Liver (tissue), 8 donors: ENCODE measurements at regions not wholly inside any gene's neighbourhood (a gene's known extent, or its start where the extent isn't known, plus 50 kb on each side); places are given as distances from the start of the nearest gene placed in this dataset.

ENCODE experiments used
- DNase-seq: peaks from one replicate; pipeline ENCODE4 v3.0.0-alpha.2; 2017; ENCODE audit warnings: low spot score
- H3K27ac ChIP-seq, 2 donors: one replicate each; pipeline ENCODE4 v1.7.0; 2013; ENCODE audit warnings: inconsistent platforms in 2 of 2, low read length in 2 of 2, control low read depth in 1 of 2, low read depth in 1 of 2, mild to moderate bottlenecking in 1 of 2
- H3K27me3 ChIP-seq, 4 donors: one replicate each; pipeline versions ENCODE4 v1.6.1 to v1.7.0; 2013; ENCODE audit warnings: low read length in 3 of 4, inconsistent platforms in 1 of 4, mild to moderate bottlenecking in 1 of 4, moderate library complexity in 1 of 4; ENCODE audit not compliant: control insufficient read depth in 4 of 4, insufficient read depth in 4 of 4
- H3K36me3 ChIP-seq, 4 donors: one replicate each; pipeline versions ENCODE4 v1.6.1 to v1.7.0; 2013; ENCODE audit warnings: low read length in 3 of 4, mild to moderate bottlenecking in 3 of 4, low read depth in 1 of 4, moderate library complexity in 1 of 4; ENCODE audit not compliant: control insufficient read depth in 4 of 4, insufficient read depth in 3 of 4
- H3K4me1 ChIP-seq, 4 donors: one replicate each; pipeline versions ENCODE4 v1.6.1 to v1.7.0; 2013; ENCODE audit warnings: low read length in 3 of 4, mild to moderate bottlenecking in 3 of 4, moderate library complexity in 1 of 4; ENCODE audit not compliant: control insufficient read depth in 4 of 4, insufficient read depth in 4 of 4
- H3K4me3 ChIP-seq, 3 donors: one replicate each; pipeline versions ENCODE4 v1.6.1 to v1.7.0; 2013; ENCODE audit warnings: low read length in 3 of 3, control low read depth in 1 of 3, low read depth in 1 of 3, mild to moderate bottlenecking in 1 of 3
- H3K9ac ChIP-seq, 2 donors: one replicate each; pipeline ENCODE4 v1.7.0; 2013; ENCODE audit warnings: low read length in 2 of 2, mild to moderate bottlenecking in 2 of 2, moderate library complexity in 2 of 2, control low read depth in 1 of 2, low read depth in 1 of 2
- H3K9me3 ChIP-seq, 4 donors: one replicate each; pipeline versions ENCODE4 v1.6.1 to v1.7.0; 2013; ENCODE audit warnings: low read length in 3 of 4; ENCODE audit not compliant: control insufficient read depth in 4 of 4
- EGR1 ChIP-seq, 2 donors: IDR thresholded peaks; 2 replicates each; pipeline ENCODE4 v1.6.1; 2016 to 2018; ENCODE audit warnings: antibody characterized with exemption in 2 of 2, low read depth in 2 of 2
- FOXA1 ChIP-seq: IDR thresholded peaks from 2 replicates; pipeline ENCODE4 v1.6.1; 2016; ENCODE audit warnings: antibody characterized with exemption
- GABPA ChIP-seq, 2 donors: IDR thresholded peaks in 1 of 2; conservative IDR thresholded peaks in 1 of 2; 2 replicates each; pipeline ENCODE4 v1.6.1; 2016; ENCODE audit warnings: antibody characterized with exemption in 2 of 2, mild to moderate bottlenecking in 1 of 2, moderate library complexity in 1 of 2
- HNF4A ChIP-seq, 2 donors: conservative IDR thresholded peaks; 2 replicates each; pipeline ENCODE4 v1.6.1; 2016; ENCODE audit warnings: antibody characterized with exemption in 2 of 2, mild to moderate bottlenecking in 2 of 2
- HNF4G ChIP-seq: IDR thresholded peaks from 2 replicates; pipeline ENCODE4 v1.6.1; 2016; ENCODE audit warnings: antibody characterized with exemption
- JUND ChIP-seq, 2 donors: IDR thresholded peaks; 2 replicates each; pipeline ENCODE4 v1.6.1; 2016; ENCODE audit warnings: antibody characterized with exemption in 2 of 2
- NR2F2 ChIP-seq: IDR thresholded peaks from 2 replicates; pipeline ENCODE4 v1.6.1; 2016; ENCODE audit warnings: antibody characterized with exemption
- RAD21 ChIP-seq, 2 donors: IDR thresholded peaks; 2 replicates each; pipeline ENCODE4 v1.6.1; 2016; ENCODE audit warnings: antibody characterized with exemption in 2 of 2, mild to moderate bottlenecking in 2 of 2
- RXRA ChIP-seq, 2 donors: IDR thresholded peaks; 2 replicates each; pipeline ENCODE4 v1.6.1; 2017 to 2018; ENCODE audit warnings: antibody characterized with exemption in 2 of 2, mild to moderate bottlenecking in 1 of 2
- SP1 ChIP-seq: IDR thresholded peaks from 2 replicates; pipeline ENCODE4 v1.6.1; 2018; ENCODE audit warnings: antibody characterized with exemption, mild to moderate bottlenecking
- TAF1 ChIP-seq: conservative IDR thresholded peaks from 2 replicates; pipeline ENCODE4 v1.6.1; 2016; ENCODE audit warnings: antibody characterized with exemption, mild to moderate bottlenecking
- YY1 ChIP-seq: IDR thresholded peaks from 2 replicates; pipeline ENCODE4 v1.6.1; 2016; ENCODE audit warnings: antibody characterized with exemption, mild to moderate bottlenecking
- WGBS: extraction: QIAGEN DNeasy Blood & Tissue Kit; methylation state at CpG from one replicate; pipeline ENCODE4 v1.1.7; 2013; 5-methylcytosine and 5-hydroxymethylcytosine counted together
- TF ChIP-seq, protein P1 (sequence below): IDR thresholded peaks from 2 replicates; pipeline ENCODE4 v1.6.1; 2016; ENCODE audit warnings: antibody characterized with exemption
- TF ChIP-seq, protein P2 (sequence below): IDR thresholded peaks from 2 replicates; pipeline ENCODE4 v1.6.1; 2016; ENCODE audit warnings: antibody characterized with exemption
- TF ChIP-seq, protein P3 (sequence below): IDR thresholded peaks from 2 replicates; pipeline ENCODE4 v1.6.1; 2016; ENCODE audit warnings: antibody characterized with exemption
- TF ChIP-seq, protein P4 (sequence below): fragments of 150-350 bp; IDR thresholded peaks from 2 replicates; pipeline ENCODE4 v1.5.1; 2017; ENCODE audit warnings: improper control_type of control experiment, low read depth, low read length; ENCODE audit not compliant: missing input control
- TF ChIP-seq, protein P5 (sequence below): IDR thresholded peaks from 2 replicates; pipeline ENCODE4 v1.6.1; 2016; ENCODE audit warnings: antibody characterized with exemption, mild to moderate bottlenecking
- donor health status: healthy.
- donor health status: healthy.
- donor health status: healthy.
- donor health status: healthy.
- donor health status: healthy.

DNA sequence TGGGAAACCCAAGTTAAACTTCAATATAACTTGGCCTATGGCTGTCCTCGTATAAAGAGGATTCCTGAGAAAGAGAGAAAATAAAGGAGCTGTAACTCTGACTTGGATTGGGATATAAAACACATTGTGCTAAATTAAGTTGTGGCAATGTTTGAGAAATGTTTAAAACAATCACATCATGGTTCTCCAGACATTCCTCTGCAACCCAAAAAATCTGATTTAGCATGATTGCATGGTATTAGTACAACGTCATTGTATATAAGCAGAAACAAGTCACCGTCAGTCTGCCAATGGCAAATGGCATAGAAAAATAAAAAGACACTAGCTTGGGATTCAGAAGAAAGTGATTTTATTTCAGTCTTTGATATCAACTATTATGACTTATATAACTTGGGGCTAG lies 140.2 kb upstream of the FAM83B start:
- WGBS = 86% methylated on average over 3 of the region's 3 CpGs
- no peak overlapping the region for H3K9ac ChIP-seq
- H3K4me1 ChIP-seq = no peaks in the 10 kb centered on the region

More for the DNA sequence above, 140.2 kb upstream of the FAM83B start:
- Histone ChIP-seq H3K27ac (no peak overlapping the region), H3K36me3 (no peaks in the 10 kb centered on the region), H3K9me3 (no peaks in the 10 kb centered on the region), H3K27me3 (no peaks in the 10 kb centered on the region), H3K4me3 (no peak overlapping the region)
- no peak for TF ChIP-seq HNF4G
- no peak for TF ChIP-seq JUND (IDR thresholded peaks at IDR 0.05)
- no peak for TF ChIP-seq HNF4A (conservative IDR thresholded peaks at IDR 0.05)
- no peak for TF ChIP-seq RAD21 (IDR thresholded peaks at IDR 0.05)
- no peak for TF ChIP-seq YY1
- no peak for TF ChIP-seq TAF1
- TF ChIP-seq, protein P1, sequence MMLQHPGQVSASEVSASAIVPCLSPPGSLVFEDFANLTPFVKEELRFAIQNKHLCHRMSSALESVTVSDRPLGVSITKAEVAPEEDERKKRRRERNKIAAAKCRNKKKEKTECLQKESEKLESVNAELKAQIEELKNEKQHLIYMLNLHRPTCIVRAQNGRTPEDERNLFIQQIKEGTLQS = no peak
- TF ChIP-seq EGR1 (IDR thresholded peaks at IDR 0.05; ENCODE audit: low read depth in 2 of 2) = no peak
- TF ChIP-seq, protein P2, sequence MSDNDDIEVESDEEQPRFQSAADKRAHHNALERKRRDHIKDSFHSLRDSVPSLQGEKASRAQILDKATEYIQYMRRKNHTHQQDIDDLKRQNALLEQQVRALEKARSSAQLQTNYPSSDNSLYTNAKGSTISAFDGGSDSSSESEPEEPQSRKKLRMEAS = no peak
- no peak for TF ChIP-seq FOXA1
- TF ChIP-seq, protein P3, sequence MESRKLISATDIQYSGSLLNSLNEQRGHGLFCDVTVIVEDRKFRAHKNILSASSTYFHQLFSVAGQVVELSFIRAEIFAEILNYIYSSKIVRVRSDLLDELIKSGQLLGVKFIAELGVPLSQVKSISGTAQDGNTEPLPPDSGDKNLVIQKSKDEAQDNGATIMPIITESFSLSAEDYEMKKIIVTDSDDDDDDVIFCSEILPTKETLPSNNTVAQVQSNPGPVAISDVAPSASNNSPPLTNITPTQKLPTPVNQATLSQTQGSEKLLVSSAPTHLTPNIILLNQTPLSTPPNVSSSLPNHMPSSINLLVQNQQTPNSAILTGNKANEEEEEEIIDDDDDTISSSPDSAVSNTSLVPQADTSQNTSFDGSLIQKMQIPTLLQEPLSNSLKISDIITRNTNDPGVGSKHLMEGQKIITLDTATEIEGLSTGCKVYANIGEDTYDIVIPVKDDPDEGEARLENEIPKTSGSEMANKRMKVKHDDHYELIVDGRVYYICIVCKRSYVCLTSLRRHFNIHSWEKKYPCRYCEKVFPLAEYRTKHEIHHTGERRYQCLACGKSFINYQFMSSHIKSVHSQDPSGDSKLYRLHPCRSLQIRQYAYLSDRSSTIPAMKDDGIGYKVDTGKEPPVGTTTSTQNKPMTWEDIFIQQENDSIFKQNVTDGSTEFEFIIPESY = no peak
- no peak for TF ChIP-seq NR2F2
- TF ChIP-seq, protein P4, sequence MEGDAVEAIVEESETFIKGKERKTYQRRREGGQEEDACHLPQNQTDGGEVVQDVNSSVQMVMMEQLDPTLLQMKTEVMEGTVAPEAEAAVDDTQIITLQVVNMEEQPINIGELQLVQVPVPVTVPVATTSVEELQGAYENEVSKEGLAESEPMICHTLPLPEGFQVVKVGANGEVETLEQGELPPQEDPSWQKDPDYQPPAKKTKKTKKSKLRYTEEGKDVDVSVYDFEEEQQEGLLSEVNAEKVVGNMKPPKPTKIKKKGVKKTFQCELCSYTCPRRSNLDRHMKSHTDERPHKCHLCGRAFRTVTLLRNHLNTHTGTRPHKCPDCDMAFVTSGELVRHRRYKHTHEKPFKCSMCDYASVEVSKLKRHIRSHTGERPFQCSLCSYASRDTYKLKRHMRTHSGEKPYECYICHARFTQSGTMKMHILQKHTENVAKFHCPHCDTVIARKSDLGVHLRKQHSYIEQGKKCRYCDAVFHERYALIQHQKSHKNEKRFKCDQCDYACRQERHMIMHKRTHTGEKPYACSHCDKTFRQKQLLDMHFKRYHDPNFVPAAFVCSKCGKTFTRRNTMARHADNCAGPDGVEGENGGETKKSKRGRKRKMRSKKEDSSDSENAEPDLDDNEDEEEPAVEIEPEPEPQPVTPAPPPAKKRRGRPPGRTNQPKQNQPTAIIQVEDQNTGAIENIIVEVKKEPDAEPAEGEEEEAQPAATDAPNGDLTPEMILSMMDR = no peak
- no peak for TF ChIP-seq RXRA (IDR thresholded peaks at IDR 0.05)
- TF ChIP-seq, protein P5, sequence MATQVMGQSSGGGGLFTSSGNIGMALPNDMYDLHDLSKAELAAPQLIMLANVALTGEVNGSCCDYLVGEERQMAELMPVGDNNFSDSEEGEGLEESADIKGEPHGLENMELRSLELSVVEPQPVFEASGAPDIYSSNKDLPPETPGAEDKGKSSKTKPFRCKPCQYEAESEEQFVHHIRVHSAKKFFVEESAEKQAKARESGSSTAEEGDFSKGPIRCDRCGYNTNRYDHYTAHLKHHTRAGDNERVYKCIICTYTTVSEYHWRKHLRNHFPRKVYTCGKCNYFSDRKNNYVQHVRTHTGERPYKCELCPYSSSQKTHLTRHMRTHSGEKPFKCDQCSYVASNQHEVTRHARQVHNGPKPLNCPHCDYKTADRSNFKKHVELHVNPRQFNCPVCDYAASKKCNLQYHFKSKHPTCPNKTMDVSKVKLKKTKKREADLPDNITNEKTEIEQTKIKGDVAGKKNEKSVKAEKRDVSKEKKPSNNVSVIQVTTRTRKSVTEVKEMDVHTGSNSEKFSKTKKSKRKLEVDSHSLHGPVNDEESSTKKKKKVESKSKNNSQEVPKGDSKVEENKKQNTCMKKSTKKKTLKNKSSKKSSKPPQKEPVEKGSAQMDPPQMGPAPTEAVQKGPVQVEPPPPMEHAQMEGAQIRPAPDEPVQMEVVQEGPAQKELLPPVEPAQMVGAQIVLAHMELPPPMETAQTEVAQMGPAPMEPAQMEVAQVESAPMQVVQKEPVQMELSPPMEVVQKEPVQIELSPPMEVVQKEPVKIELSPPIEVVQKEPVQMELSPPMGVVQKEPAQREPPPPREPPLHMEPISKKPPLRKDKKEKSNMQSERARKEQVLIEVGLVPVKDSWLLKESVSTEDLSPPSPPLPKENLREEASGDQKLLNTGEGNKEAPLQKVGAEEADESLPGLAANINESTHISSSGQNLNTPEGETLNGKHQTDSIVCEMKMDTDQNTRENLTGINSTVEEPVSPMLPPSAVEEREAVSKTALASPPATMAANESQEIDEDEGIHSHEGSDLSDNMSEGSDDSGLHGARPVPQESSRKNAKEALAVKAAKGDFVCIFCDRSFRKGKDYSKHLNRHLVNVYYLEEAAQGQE = no peak
- TF ChIP-seq GABPA (IDR thresholded peaks at IDR 0.05 in 1 of 2, conservative IDR thresholded peaks at IDR 0.05 in 1 of 2) = no peak
- no peak for TF ChIP-seq SP1
- no peak for DNase-seq
